HG03159 (cell line): ENCODE measurements at regions not wholly inside any gene's neighbourhood (a gene's known extent, or its start where the extent isn't known, plus 50 kb on each side); places are given as distances from the start of the nearest gene placed in this dataset.

Source experiments
- ATAC-seq: cut with Tn5 transposase; IDR thresholded peaks from one replicate; pipeline ENCODE4 v1.9.1; 2021; ENCODE audit warnings: mild to moderate bottlenecking, moderate library complexity; ENCODE audit not compliant: unreplicated experiment

GRCh38 chr1:219438386-219438785 is 174.5 kb downstream of the ZC3H11B start:
- no peak for ATAC-seq

GRCh38 chr1:219434923-219435297 is 178.0 kb downstream of the ZC3H11B start:
- ATAC-seq, result no peak

- ATAC-seq, result no peak
Observed at GRCh38 chr1:219434285-219434922, 178.5 kb downstream of the ZC3H11B start.

- no peak for ATAC-seq
Observed at GRCh38 chr1:219433496-219434131, 179.3 kb downstream of the ZC3H11B start.

GRCh38 chr1:219433001-219433400 is 179.9 kb downstream of the ZC3H11B start:
- ATAC-seq, result no peak

GRCh38 chr1:219432191-219432606 is 180.7 kb downstream of the ZC3H11B start:
- no peak for ATAC-seq

- ATAC-seq, result no peak
Observed at GRCh38 chr1:219430419-219430818, 182.5 kb downstream of the ZC3H11B start.

- no peak for ATAC-seq
Observed at GRCh38 chr1:219428651-219429050, 184.3 kb downstream of the ZC3H11B start.

GRCh38 chr1:219427989-219428388 is 184.9 kb downstream of the ZC3H11B start:
- ATAC-seq, result no peak

- no peak for ATAC-seq
Observed at GRCh38 chr1:219427403-219427802, 185.5 kb downstream of the ZC3H11B start.

GRCh38 chr1:219422811-219423598 is 189.9 kb downstream of the ZC3H11B start:
- no peak for ATAC-seq

GRCh38 chr1:219420913-219421312 is 192.0 kb downstream of the ZC3H11B start:
- no peak for ATAC-seq

- no peak for ATAC-seq
Observed at GRCh38 chr1:219419860-219420259, 193.0 kb downstream of the ZC3H11B start.

- no peak for ATAC-seq
Observed at GRCh38 chr1:219419065-219419464, 193.8 kb downstream of the ZC3H11B start.

GRCh38 chr1:219417610-219418009 is 195.3 kb downstream of the ZC3H11B start:
- no peak for ATAC-seq

GRCh38 chr1:219416598-219417238 is 196.2 kb downstream of the ZC3H11B start:
- ATAC-seq, result peak; percentile 96

- ATAC-seq, result no peak
Observed at GRCh38 chr1:219415915-219416314, 197.0 kb downstream of the ZC3H11B start.

GRCh38 chr1:219415433-219415832 is 197.5 kb downstream of the ZC3H11B start:
- no peak for ATAC-seq

- ATAC-seq, result no peak
Observed at GRCh38 chr1:219414250-219414649, 198.7 kb downstream of the ZC3H11B start.

- no peak for ATAC-seq
Observed at GRCh38 chr1:219413536-219413935, 199.4 kb downstream of the ZC3H11B start.

- ATAC-seq, result no peak
Observed at GRCh38 chr1:219412772-219413171, 200.1 kb downstream of the ZC3H11B start.
